GM10248 (cell line): ENCODE measurements at regions not wholly inside any gene's neighbourhood (a gene's known extent, or its start where the extent isn't known, plus 50 kb on each side); places are given as distances from the start of the nearest gene placed in this dataset.
"Not testable (repeated sequence)": the region's sequence is repeated elsewhere in the genome, so short reads cannot be mapped to it uniquely, and the experiment has no call there.

Experiments
- CTCF ChIA-PET: fragments of 300-600 bp; sonication (Branson Sonifier 250); formaldehyde crosslinking; extraction: SDS; loops from one replicate; lab custom pipeline; 2021; ENCODE audit warnings: antibody characterized with exemption; lab: Yijun Ruan, JAX
- POLR2A ChIA-PET: fragments of 350-650 bp; sonication (Branson Sonifier 250); formaldehyde crosslinking; extraction: SDS; loops from one replicate; lab custom pipeline; 2020; ENCODE audit warnings: antibody characterized with exemption; lab: Yijun Ruan, JAX
- DNase-seq: peaks from one replicate; pipeline ENCODE4 v3.0.0; 2012; ENCODE audit errors: extremely low spot score
- TF ChIP-seq, protein P1 (sequence below): IDR thresholded peaks from 2 replicates; pipeline ENCODE4 v1.5.1; 2012; ENCODE audit warnings: mild to moderate bottlenecking, low read depth; ENCODE audit errors: extremely low read depth, missing control alignments, control extremely low read depth

- no peak for DNase-seq
- ChIA-PET POLR2A (no interaction called here), CTCF (interaction anchor here (0.7 to 0.8 kb wide), 2 partner anchors 8 to 16 kb away, joined by 3 to 4 read pairs; no protein-coding TSS in a partner anchor)
- TF ChIP-seq, protein P1, sequence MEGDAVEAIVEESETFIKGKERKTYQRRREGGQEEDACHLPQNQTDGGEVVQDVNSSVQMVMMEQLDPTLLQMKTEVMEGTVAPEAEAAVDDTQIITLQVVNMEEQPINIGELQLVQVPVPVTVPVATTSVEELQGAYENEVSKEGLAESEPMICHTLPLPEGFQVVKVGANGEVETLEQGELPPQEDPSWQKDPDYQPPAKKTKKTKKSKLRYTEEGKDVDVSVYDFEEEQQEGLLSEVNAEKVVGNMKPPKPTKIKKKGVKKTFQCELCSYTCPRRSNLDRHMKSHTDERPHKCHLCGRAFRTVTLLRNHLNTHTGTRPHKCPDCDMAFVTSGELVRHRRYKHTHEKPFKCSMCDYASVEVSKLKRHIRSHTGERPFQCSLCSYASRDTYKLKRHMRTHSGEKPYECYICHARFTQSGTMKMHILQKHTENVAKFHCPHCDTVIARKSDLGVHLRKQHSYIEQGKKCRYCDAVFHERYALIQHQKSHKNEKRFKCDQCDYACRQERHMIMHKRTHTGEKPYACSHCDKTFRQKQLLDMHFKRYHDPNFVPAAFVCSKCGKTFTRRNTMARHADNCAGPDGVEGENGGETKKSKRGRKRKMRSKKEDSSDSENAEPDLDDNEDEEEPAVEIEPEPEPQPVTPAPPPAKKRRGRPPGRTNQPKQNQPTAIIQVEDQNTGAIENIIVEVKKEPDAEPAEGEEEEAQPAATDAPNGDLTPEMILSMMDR = no peak
Measured at GRCh38 chr6:157727629-157728182, 95.3 kb upstream of the SNX9 start.

- TF ChIP-seq, protein P1 = no peak
- CTCF ChIA-PET = interaction anchor here (0.7 kb wide), 1 partner anchor 9 kb away, joined by 3 read pairs; no protein-coding TSS in a partner anchor
- DNase-seq = no peak
- POLR2A ChIA-PET = no interaction called here
Measured at GRCh38 chr6:157728183-157728881, 94.7 kb upstream of the SNX9 start.

GRCh38 chr6:157731221-157731620, 91.8 kb upstream of the SNX9 start:
- POLR2A ChIA-PET = no interaction called here
- TF ChIP-seq, protein P1 = no peak
- DNase-seq = no peak
- CTCF ChIA-PET = no interaction called here

- ChIA-PET CTCF (no interaction called here), POLR2A (no interaction called here)
- DNase-seq = no peak
- TF ChIP-seq, protein P1 = no peak
Measured at GRCh38 chr6:157732007-157732406, 91.0 kb upstream of the SNX9 start.

- POLR2A ChIA-PET = no interaction called here
Measured at GRCh38 chr6:157732416-157733161, 90.5 kb upstream of the SNX9 start.

DNA sequence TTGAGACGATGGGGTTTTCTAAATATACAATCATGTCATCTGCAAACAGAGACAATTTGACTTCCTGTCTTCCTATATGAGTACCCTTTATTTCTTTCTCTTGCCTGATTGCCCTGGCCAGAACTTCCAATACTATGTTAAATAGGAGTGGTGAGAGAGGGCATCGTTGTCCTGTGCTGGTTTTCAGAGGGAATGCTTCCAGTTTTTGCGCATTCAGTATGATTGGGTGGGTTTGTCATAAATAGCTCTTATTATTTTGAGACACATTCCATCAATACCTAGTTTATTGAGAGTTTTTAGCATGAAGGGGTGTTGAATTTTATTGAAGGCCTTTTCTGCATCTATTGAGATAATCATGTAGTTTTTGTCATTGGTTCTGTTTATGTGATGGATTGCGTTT, 86.5 kb upstream of the SNX9 start:
- POLR2A ChIA-PET, DNase-seq, CTCF ChIA-PET: not testable (repeated sequence)

More at GRCh38 chr6:157732416-157733161, 90.5 kb upstream of the SNX9 start:
- CTCF ChIA-PET = no interaction called here
- TF ChIP-seq, protein P1 = no peak
- DNase-seq = no peak

DNA sequence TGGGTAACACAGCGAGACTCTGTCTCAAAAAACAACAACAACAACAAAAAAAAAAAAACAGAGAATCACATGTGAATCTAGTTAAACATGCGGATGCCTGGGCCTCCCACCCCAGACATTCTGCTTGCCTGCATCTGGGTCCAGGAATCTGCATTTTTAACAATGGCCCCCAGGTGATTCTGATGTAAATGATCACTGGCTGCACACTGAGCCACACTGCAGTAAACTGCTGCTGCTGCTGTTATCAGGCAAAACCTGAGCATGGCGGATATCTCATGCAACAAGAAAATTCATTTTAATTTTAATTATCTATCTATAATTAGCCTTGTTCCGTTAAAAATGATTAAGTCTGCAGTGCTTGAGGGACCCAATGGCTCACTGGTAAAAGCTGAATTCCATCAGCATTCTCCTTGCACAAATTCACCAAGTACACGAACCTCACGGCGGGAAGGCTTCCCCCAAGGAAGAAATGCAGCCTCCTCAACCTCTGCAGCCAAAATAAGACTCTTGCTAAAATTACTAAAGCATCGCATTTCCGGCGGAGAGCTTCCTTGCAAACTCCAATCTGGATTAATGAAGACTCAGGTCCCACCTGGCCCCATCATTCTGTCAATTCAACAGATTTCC, 81.6 kb upstream of the SNX9 start:
- ChIA-PET CTCF (interaction anchor here (1.0 to 2.1 kb wide), 2 partner anchors 16 to 75 kb away, joined by 3 to 4 read pairs; no protein-coding TSS in a partner anchor), POLR2A (no interaction called here)
- TF ChIP-seq, protein P1 = no peak
- no peak for DNase-seq
